H1 (cell line): ENCODE measurements at regions not wholly inside any gene's neighbourhood (a gene's known extent, or its start where the extent isn't known, plus 50 kb on each side); places are given as distances from the start of the nearest gene placed in this dataset.

Experiments
- NANOG ChIP-seq: IDR thresholded peaks from 2 replicates; pipeline ENCODE4 v1.6.1; 2011; ENCODE audit warnings: low read length, low read depth, mild to moderate bottlenecking, inconsistent platforms; ENCODE audit not compliant: insufficient read depth, poor library complexity, severe bottlenecking
- NRF1 ChIP-seq: IDR thresholded peaks from 2 replicates; pipeline ENCODE4 v1.6.1; 2011; ENCODE audit warnings: mild to moderate bottlenecking, low read depth, low read length, improper control_type of control experiment
- RFX5 ChIP-seq: IDR thresholded peaks from 2 replicates; pipeline ENCODE4 v1.6.1; 2011; ENCODE audit warnings: low read depth, low read length, improper control_type of control experiment, borderline replicate concordance

- no peak for TF ChIP-seq NRF1
- TF ChIP-seq NANOG = no peak
- TF ChIP-seq RFX5 = no peak
Measured at GRCh38 chr2:143936848-143937722, 582.8 kb downstream of the ZEB2 start (continued).
